ENCODE measurements at regions not wholly inside any gene's neighbourhood (a gene's known extent, or its start where the extent isn't known, plus 50 kb on each side); places are given as distances from the start of the nearest gene placed in this dataset.

- Histone ChIP-seq H3K9me3 (ENCODE audit: control insufficient read depth in 1 of 2, low read length in 2 of 2) (peaks cover 0 to 6% of the 10 kb centered on the region in 2 donors), H3K36me3 (ENCODE audit: control insufficient read depth in 1 of 2, insufficient read depth in 2 of 2, low read length in 2 of 2) (no peaks in the 10 kb centered on the region), H3K27ac (ENCODE audit: low read length) (no peak overlapping the region), H3K27me3 (ENCODE audit: low read depth, low read length) (no peaks in the 10 kb centered on the region), H3K4me3 (ENCODE audit: low read depth in 1 of 2, low read length in 2 of 2) (no peak overlapping the region), H3K4me1 (ENCODE audit: control insufficient read depth in 1 of 2, insufficient read depth in 2 of 2, low read length in 2 of 2) (no peaks in the 10 kb centered on the region)
These were observed 824.5 kb upstream of the RAG2 start for GRCh38 chr11:37422511-37422910.

- Histone ChIP-seq H3K4me1 (ENCODE audit: control insufficient read depth in 1 of 2, insufficient read depth in 2 of 2, low read length in 2 of 2) (no peaks in the 10 kb centered on the region), H3K4me3 (ENCODE audit: low read depth in 1 of 2, low read length in 2 of 2) (no peak overlapping the region), H3K9me3 (ENCODE audit: control insufficient read depth in 1 of 2, low read length in 2 of 2) (peaks cover 0 to 3% of the 10 kb centered on the region in 2 donors), H3K36me3 (ENCODE audit: control insufficient read depth in 1 of 2, insufficient read depth in 2 of 2, low read length in 2 of 2) (no peaks in the 10 kb centered on the region), H3K27me3 (ENCODE audit: low read depth, low read length) (no peaks in the 10 kb centered on the region), H3K27ac (ENCODE audit: low read length) (no peak overlapping the region)
These were observed 813.3 kb upstream of the RAG2 start for GRCh38 chr11:37411289-37411688.

- H3K27ac ChIP-seq (ENCODE audit: low read length) = no peak overlapping the region
- no peaks in the 10 kb centered on the region for H3K36me3 ChIP-seq (ENCODE audit: control insufficient read depth in 1 of 2, insufficient read depth in 2 of 2, low read length in 2 of 2)
- H3K9me3 ChIP-seq (ENCODE audit: control insufficient read depth in 1 of 2, low read length in 2 of 2) = peaks cover 0 to 3% of the 10 kb centered on the region in 2 donors
- no peaks in the 10 kb centered on the region for H3K27me3 ChIP-seq (ENCODE audit: low read depth, low read length)
- H3K4me1 ChIP-seq (ENCODE audit: control insufficient read depth in 1 of 2, insufficient read depth in 2 of 2, low read length in 2 of 2) = no peaks in the 10 kb centered on the region
- H3K4me3 ChIP-seq (ENCODE audit: low read depth in 1 of 2, low read length in 2 of 2) = no peak overlapping the region
These were observed 811.1 kb upstream of the RAG2 start for GRCh38 chr11:37409124-37409523.

GRCh38 chr11:37407461-37407860 is 809.4 kb upstream of the RAG2 start:
- H3K4me1 ChIP-seq (ENCODE audit: control insufficient read depth in 1 of 2, insufficient read depth in 2 of 2, low read length in 2 of 2) = no peaks in the 10 kb centered on the region
- no peaks in the 10 kb centered on the region for H3K27me3 ChIP-seq (ENCODE audit: low read depth, low read length)

GRCh38 chr11:37406651-37407050 is 808.6 kb upstream of the RAG2 start:
- peaks cover 0 to 3% of the 10 kb centered on the region in 2 donors for H3K9me3 ChIP-seq (ENCODE audit: control insufficient read depth in 1 of 2, low read length in 2 of 2)
- no peaks in the 10 kb centered on the region for H3K4me1 ChIP-seq (ENCODE audit: control insufficient read depth in 1 of 2, insufficient read depth in 2 of 2, low read length in 2 of 2)
- H3K27me3 ChIP-seq (ENCODE audit: low read depth, low read length) = no peaks in the 10 kb centered on the region
- H3K4me3 ChIP-seq (ENCODE audit: low read depth in 1 of 2, low read length in 2 of 2) = no peak overlapping the region
- no peaks in the 10 kb centered on the region for H3K36me3 ChIP-seq (ENCODE audit: control insufficient read depth in 1 of 2, insufficient read depth in 2 of 2, low read length in 2 of 2)
- no peak overlapping the region for H3K27ac ChIP-seq (ENCODE audit: low read length)

More at GRCh38 chr11:37407461-37407860, 809.4 kb upstream of the RAG2 start:
- Histone ChIP-seq H3K9me3 (ENCODE audit: control insufficient read depth in 1 of 2, low read length in 2 of 2) (peaks cover 0 to 3% of the 10 kb centered on the region in 2 donors), H3K27ac (ENCODE audit: low read length) (no peak overlapping the region), H3K4me3 (ENCODE audit: low read depth in 1 of 2, low read length in 2 of 2) (no peak overlapping the region), H3K36me3 (ENCODE audit: control insufficient read depth in 1 of 2, insufficient read depth in 2 of 2, low read length in 2 of 2) (no peaks in the 10 kb centered on the region)

- H3K9me3 ChIP-seq (ENCODE audit: control insufficient read depth in 1 of 2, low read length in 2 of 2) = peaks cover 0 to 3% of the 10 kb centered on the region in 2 donors
- no peak overlapping the region for H3K4me3 ChIP-seq (ENCODE audit: low read depth in 1 of 2, low read length in 2 of 2)
- no peaks in the 10 kb centered on the region for H3K36me3 ChIP-seq (ENCODE audit: control insufficient read depth in 1 of 2, insufficient read depth in 2 of 2, low read length in 2 of 2)
- no peak overlapping the region for H3K27ac ChIP-seq (ENCODE audit: low read length)
- H3K27me3 ChIP-seq (ENCODE audit: low read depth, low read length) = no peaks in the 10 kb centered on the region
- no peaks in the 10 kb centered on the region for H3K4me1 ChIP-seq (ENCODE audit: control insufficient read depth in 1 of 2, insufficient read depth in 2 of 2, low read length in 2 of 2)
These were observed 806.2 kb upstream of the RAG2 start for GRCh38 chr11:37404231-37404630.

- no peaks in the 10 kb centered on the region for H3K4me1 ChIP-seq (ENCODE audit: control insufficient read depth in 1 of 2, insufficient read depth in 2 of 2, low read length in 2 of 2)
- no peaks in the 10 kb centered on the region for H3K36me3 ChIP-seq (ENCODE audit: control insufficient read depth in 1 of 2, insufficient read depth in 2 of 2, low read length in 2 of 2)
- no peak overlapping the region for H3K4me3 ChIP-seq (ENCODE audit: low read depth in 1 of 2, low read length in 2 of 2)
- H3K27ac ChIP-seq (ENCODE audit: low read length) = no peak overlapping the region
- no peaks in the 10 kb centered on the region for H3K9me3 ChIP-seq (ENCODE audit: control insufficient read depth in 1 of 2, low read length in 2 of 2)
- H3K27me3 ChIP-seq (ENCODE audit: low read depth, low read length) = no peaks in the 10 kb centered on the region
These were observed 804.6 kb upstream of the RAG2 start for GRCh38 chr11:37402663-37403062.

GRCh38 chr11:37394236-37394870 is 796.3 kb upstream of the RAG2 start:
- no peaks in the 10 kb centered on the region for H3K4me1 ChIP-seq (ENCODE audit: control insufficient read depth in 1 of 2, insufficient read depth in 2 of 2, low read length in 2 of 2)
- H3K27me3 ChIP-seq (ENCODE audit: low read depth, low read length) = no peaks in the 10 kb centered on the region

GRCh38 chr11:37391615-37392014 is 793.6 kb upstream of the RAG2 start:
- Histone ChIP-seq H3K4me1 (ENCODE audit: control insufficient read depth in 1 of 2, insufficient read depth in 2 of 2, low read length in 2 of 2) (no peaks in the 10 kb centered on the region), H3K4me3 (ENCODE audit: low read depth in 1 of 2, low read length in 2 of 2) (no peak overlapping the region), H3K27ac (ENCODE audit: low read length) (no peak overlapping the region), H3K27me3 (ENCODE audit: low read depth, low read length) (no peaks in the 10 kb centered on the region), H3K36me3 (ENCODE audit: control insufficient read depth in 1 of 2, insufficient read depth in 2 of 2, low read length in 2 of 2) (no peaks in the 10 kb centered on the region), H3K9me3 (ENCODE audit: control insufficient read depth in 1 of 2, low read length in 2 of 2) (peaks cover 11% of the 10 kb centered on the region in 2 donors)

More at GRCh38 chr11:37394236-37394870, 796.3 kb upstream of the RAG2 start:
- Histone ChIP-seq H3K27ac (ENCODE audit: low read length) (no peak overlapping the region), H3K4me3 (ENCODE audit: low read depth in 1 of 2, low read length in 2 of 2) (no peak overlapping the region), H3K36me3 (ENCODE audit: control insufficient read depth in 1 of 2, insufficient read depth in 2 of 2, low read length in 2 of 2) (no peaks in the 10 kb centered on the region), H3K9me3 (ENCODE audit: control insufficient read depth in 1 of 2, low read length in 2 of 2) (peaks cover 11% of the 10 kb centered on the region in 2 donors)

- no peaks in the 10 kb centered on the region for H3K27me3 ChIP-seq (ENCODE audit: low read depth, low read length)
- H3K36me3 ChIP-seq (ENCODE audit: control insufficient read depth in 1 of 2, insufficient read depth in 2 of 2, low read length in 2 of 2) = no peaks in the 10 kb centered on the region
- no peak overlapping the region for H3K4me3 ChIP-seq (ENCODE audit: low read depth in 1 of 2, low read length in 2 of 2)
- H3K27ac ChIP-seq (ENCODE audit: low read length) = no peak overlapping the region
- H3K9me3 ChIP-seq (ENCODE audit: control insufficient read depth in 1 of 2, low read length in 2 of 2) = peaks cover 5 to 6% of the 10 kb centered on the region in 2 donors
- no peaks in the 10 kb centered on the region for H3K4me1 ChIP-seq (ENCODE audit: control insufficient read depth in 1 of 2, insufficient read depth in 2 of 2, low read length in 2 of 2)
These were observed 792.6 kb upstream of the RAG2 start for GRCh38 chr11:37390576-37391083.

GRCh38 chr11:37378958-37379357 is 780.9 kb upstream of the RAG2 start:
- H3K27ac ChIP-seq (ENCODE audit: low read length) = no peak overlapping the region
- no peaks in the 10 kb centered on the region for H3K27me3 ChIP-seq (ENCODE audit: low read depth, low read length)
- no peaks in the 10 kb centered on the region for H3K36me3 ChIP-seq (ENCODE audit: control insufficient read depth in 1 of 2, insufficient read depth in 2 of 2, low read length in 2 of 2)
- no peak overlapping the region for H3K4me3 ChIP-seq (ENCODE audit: low read depth in 1 of 2, low read length in 2 of 2)
- H3K9me3 ChIP-seq (ENCODE audit: control insufficient read depth in 1 of 2, low read length in 2 of 2) = peaks cover 0 to 4% of the 10 kb centered on the region in 2 donors
- H3K4me1 ChIP-seq (ENCODE audit: control insufficient read depth in 1 of 2, insufficient read depth in 2 of 2, low read length in 2 of 2) = no peaks in the 10 kb centered on the region

GRCh38 chr11:37372667-37373066 is 774.6 kb upstream of the RAG2 start:
- Histone ChIP-seq H3K36me3 (ENCODE audit: control insufficient read depth in 1 of 2, insufficient read depth in 2 of 2, low read length in 2 of 2) (no peaks in the 10 kb centered on the region), H3K9me3 (ENCODE audit: control insufficient read depth in 1 of 2, low read length in 2 of 2) (peaks cover 0 to 3% of the 10 kb centered on the region in 2 donors), H3K27me3 (ENCODE audit: low read depth, low read length) (no peaks in the 10 kb centered on the region)

More at GRCh38 chr11:37372667-37373066, 774.6 kb upstream of the RAG2 start:
- Histone ChIP-seq H3K4me1 (ENCODE audit: control insufficient read depth in 1 of 2, insufficient read depth in 2 of 2, low read length in 2 of 2) (no peaks in the 10 kb centered on the region), H3K4me3 (ENCODE audit: low read depth in 1 of 2, low read length in 2 of 2) (no peak overlapping the region), H3K27ac (ENCODE audit: low read length) (no peak overlapping the region)
